ENCODE measurements at regions not wholly inside any gene's neighbourhood (a gene's known extent, or its start where the extent isn't known, plus 50 kb on each side); places are given as distances from the start of the nearest gene placed in this dataset.

GRCh38 chr3:117165176-117165575 lies 455.6 kb downstream of the TUSC7 start:
- no peak for ATAC-seq
- TF ChIP-seq OSR1 (CRISPR knock-in tag; IDR thresholded peaks at IDR 0.05), result no peak
- TF ChIP-seq GLIS3 (CRISPR knock-in tag; IDR thresholded peaks at IDR 0.05), result no peak
- TF ChIP-seq ISL1 (CRISPR knock-in tag; IDR thresholded peaks at IDR 0.05), result no peak
- TF ChIP-seq ZNF70 (CRISPR knock-in tag; IDR thresholded peaks at IDR 0.05), result no peak
- TF ChIP-seq TCF4 (CRISPR knock-in tag; IDR thresholded peaks at IDR 0.05; ENCODE audit: borderline replicate concordance), result no peak
- no peak for TF ChIP-seq ZNF8 (CRISPR knock-in tag; IDR thresholded peaks at IDR 0.05)
- TF ChIP-seq TOX (CRISPR knock-in tag; IDR thresholded peaks at IDR 0.05; ENCODE audit: borderline replicate concordance), result no peak
- TF ChIP-seq CSDC2 (CRISPR knock-in tag; IDR thresholded peaks at IDR 0.05), result no peak
- no peak for TF ChIP-seq ARNTL (CRISPR knock-in tag; IDR thresholded peaks at IDR 0.05; ENCODE audit: borderline replicate concordance, low read depth)
- TF ChIP-seq ZNF565 (CRISPR knock-in tag; conservative IDR thresholded peaks at IDR 0.05; ENCODE audit: low read depth), result no peak
- TF ChIP-seq TSHZ2 (CRISPR knock-in tag; IDR thresholded peaks at IDR 0.05), result no peak
- TF ChIP-seq ZFP3 (CRISPR knock-in tag; IDR thresholded peaks at IDR 0.05), result no peak
- TF ChIP-seq CREB5 (CRISPR knock-in tag; IDR thresholded peaks at IDR 0.05; ENCODE audit: low read depth), result no peak
- TF ChIP-seq SNAI2 (CRISPR knock-in tag; IDR thresholded peaks at IDR 0.05), result no peak
- TF ChIP-seq ZC3H10 (CRISPR knock-in tag; IDR thresholded peaks at IDR 0.05), result no peak

GRCh38 chr3:117165601-117166051 lies 456.0 kb downstream of the TUSC7 start:
- no peak for ATAC-seq

GRCh38 chr3:117168896-117169295 lies 459.3 kb downstream of the TUSC7 start:
- TF ChIP-seq BACH2 (CRISPR knock-in tag; IDR thresholded peaks at IDR 0.05; ENCODE audit: borderline replicate concordance) (no peak), ZFP30 (CRISPR knock-in tag; IDR thresholded peaks at IDR 0.05) (no peak), TSHZ2 (CRISPR knock-in tag; IDR thresholded peaks at IDR 0.05) (no peak), CSDC2 (CRISPR knock-in tag; IDR thresholded peaks at IDR 0.05) (no peak), PPARA (CRISPR knock-in tag; IDR thresholded peaks at IDR 0.05; ENCODE audit: borderline replicate concordance) (no peak), ZC3H10 (CRISPR knock-in tag; IDR thresholded peaks at IDR 0.05) (no peak), PATZ1 (CRISPR knock-in tag; IDR thresholded peaks at IDR 0.05; ENCODE audit: borderline replicate concordance) (no peak)
- no peak for ATAC-seq

More at GRCh38 chr3:117165601-117166051, 456.0 kb downstream of the TUSC7 start:
- TF ChIP-seq SNAI2 (CRISPR knock-in tag; IDR thresholded peaks at IDR 0.05) (no peak), ZFP3 (CRISPR knock-in tag; IDR thresholded peaks at IDR 0.05) (no peak), TCF4 (CRISPR knock-in tag; IDR thresholded peaks at IDR 0.05; ENCODE audit: borderline replicate concordance) (no peak), ESRRG (CRISPR knock-in tag; IDR thresholded peaks at IDR 0.05) (no peak), ARNTL (CRISPR knock-in tag; IDR thresholded peaks at IDR 0.05; ENCODE audit: borderline replicate concordance, low read depth) (no peak), ZNF565 (CRISPR knock-in tag; conservative IDR thresholded peaks at IDR 0.05; ENCODE audit: low read depth) (no peak), ZNF70 (CRISPR knock-in tag; IDR thresholded peaks at IDR 0.05) (no peak), RARB (CRISPR knock-in tag; IDR thresholded peaks at IDR 0.05) (no peak), BACH2 (CRISPR knock-in tag; IDR thresholded peaks at IDR 0.05; ENCODE audit: borderline replicate concordance) (no peak), CSRNP3 (CRISPR knock-in tag; IDR thresholded peaks at IDR 0.05) (no peak), PPARA (CRISPR knock-in tag; IDR thresholded peaks at IDR 0.05; ENCODE audit: borderline replicate concordance) (no peak), PATZ1 (CRISPR knock-in tag; IDR thresholded peaks at IDR 0.05; ENCODE audit: borderline replicate concordance) (no peak)

Data from SK-N-SH treated with all-trans-retinoic acid at 6 μM for 48 hours (cell line).